HUDEP-2 (cell line): ENCODE measurements at regions not wholly inside any gene's neighbourhood (a gene's known extent, or its start where the extent isn't known, plus 50 kb on each side); places are given as distances from the start of the nearest gene placed in this dataset.
A peak's percentile ranks its signal among the peaks of the same experiment; 100 is the strongest.

Experiments used
- DNase-seq, 76 experiments: peaks; one replicate each; lab custom pipeline; 2025; ENCODE audit not compliant: unreplicated experiment in 76 of 76; lab: John Stamatoyannopoulos, UW

GRCh38 chr3:64924961-64925360 is 237.2 kb upstream of the ADAMTS9 start:
- DNase-seq = no peak

GRCh38 chr3:64922213-64922612 is 234.4 kb upstream of the ADAMTS9 start:
- DNase-seq = no peak

DNA sequence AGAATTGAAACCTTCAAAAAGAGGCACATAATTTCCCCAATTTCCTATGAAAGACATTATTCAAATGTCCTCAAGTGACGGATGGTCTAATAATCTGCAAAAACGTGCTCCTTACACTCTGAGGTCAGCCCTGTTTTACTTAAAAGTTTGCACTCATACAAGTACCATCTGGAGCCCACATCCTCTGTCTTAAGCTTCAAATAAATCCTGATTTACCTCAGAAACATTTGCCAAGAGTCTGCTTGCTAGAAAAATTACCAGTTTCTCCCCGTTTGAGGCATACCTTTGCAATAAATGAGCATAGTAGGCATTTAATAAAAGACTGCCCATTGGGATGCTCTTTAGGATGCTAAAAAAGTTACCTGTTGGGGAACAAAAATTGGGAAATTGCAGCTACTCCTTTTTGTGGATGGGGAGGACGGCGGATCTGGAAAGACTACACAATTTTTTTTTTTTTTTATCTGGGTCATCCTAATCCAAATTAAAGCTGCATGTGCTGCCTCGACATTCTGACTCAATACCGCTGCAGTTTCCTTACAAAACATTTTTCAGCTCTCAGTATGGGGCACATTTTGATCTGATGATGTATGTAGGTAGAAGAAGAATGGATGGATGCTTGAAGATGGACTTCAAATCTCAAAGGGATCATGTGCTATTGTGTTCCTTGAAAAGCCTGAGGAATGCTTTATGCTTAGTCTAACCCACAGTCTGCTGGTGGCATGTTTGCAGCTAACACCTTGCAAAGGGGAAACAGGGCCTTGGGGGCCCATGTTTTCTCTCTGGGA is 233.7 kb upstream of the ADAMTS9 start:
- DNase-seq = no peak

DNA sequence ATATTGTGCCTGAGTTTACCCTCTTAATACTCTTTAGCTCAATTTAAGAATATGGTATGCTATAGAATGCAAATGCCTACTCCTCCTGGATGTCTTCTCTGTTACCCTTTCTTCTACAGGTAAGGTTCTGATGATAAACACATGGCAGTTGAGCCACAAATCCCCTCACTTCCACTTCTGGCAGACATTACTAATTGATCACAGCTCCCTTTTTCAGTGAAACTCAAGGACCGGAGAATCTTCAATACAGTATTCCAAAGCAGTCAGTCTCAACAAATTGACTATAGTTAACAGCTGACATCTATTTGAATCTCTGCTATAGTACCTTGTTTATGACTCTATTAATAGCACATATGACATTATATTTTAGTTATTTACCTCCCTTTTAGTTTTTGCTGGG is 232.1 kb upstream of the ADAMTS9 start:
- DNase-seq = no peak

GRCh38 chr3:64918989-64919388 is 231.2 kb upstream of the ADAMTS9 start:
- DNase-seq = peak in 9 of 76 experiments; percentile 1 to 35 (median 4)

DNA sequence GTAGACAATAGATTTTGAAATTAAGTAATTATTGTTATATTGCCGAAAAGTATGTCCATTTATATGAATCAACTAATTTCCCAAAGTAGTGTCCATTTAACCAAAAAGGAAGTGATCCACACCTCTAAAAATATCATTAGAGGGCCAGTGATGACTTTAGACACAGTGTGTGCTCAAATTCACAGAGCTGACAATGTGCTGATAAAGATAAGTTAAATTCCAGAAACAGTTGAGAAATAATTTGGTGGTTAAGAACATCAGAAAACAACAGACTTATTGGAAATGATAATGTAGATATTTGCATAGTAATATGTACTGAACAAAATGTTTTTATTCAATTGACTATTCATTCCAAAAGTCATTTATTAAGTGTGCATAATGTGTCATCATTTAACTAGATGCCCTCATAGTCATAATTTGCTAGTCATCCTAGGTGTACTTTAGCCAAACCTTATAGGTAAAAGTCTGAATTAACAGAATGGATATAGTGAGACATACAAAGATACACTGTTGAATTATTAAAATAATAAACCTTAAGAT is 230.2 kb upstream of the ADAMTS9 start:
- peak in 10 of 76 experiments; percentile 2 to 49 (median 6) for DNase-seq

DNA sequence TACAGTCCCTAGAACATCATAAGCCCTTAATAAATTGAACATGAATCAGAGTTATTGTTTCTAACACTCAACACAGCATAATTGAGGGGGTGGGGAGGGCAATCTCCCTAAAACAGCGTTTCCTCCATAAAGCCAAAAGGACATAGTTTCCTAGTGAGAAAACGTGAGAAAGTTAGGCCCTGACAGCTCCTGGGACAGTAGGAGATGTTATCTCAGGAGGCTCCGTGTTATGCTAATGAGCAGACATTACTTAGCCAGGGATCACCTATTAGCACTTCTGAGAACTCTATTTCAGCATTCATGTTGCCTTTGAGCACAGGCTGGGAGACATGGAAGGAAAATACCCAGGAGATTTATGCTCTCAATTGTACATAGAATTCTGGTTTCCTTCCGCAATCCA is 229.1 kb upstream of the ADAMTS9 start:
- no peak for DNase-seq

- no peak for DNase-seq
Measured at GRCh38 chr3:64916192-64916798, 228.5 kb upstream of the ADAMTS9 start.

GRCh38 chr3:64915778-64916177 is 228.0 kb upstream of the ADAMTS9 start:
- no peak for DNase-seq

DNA sequence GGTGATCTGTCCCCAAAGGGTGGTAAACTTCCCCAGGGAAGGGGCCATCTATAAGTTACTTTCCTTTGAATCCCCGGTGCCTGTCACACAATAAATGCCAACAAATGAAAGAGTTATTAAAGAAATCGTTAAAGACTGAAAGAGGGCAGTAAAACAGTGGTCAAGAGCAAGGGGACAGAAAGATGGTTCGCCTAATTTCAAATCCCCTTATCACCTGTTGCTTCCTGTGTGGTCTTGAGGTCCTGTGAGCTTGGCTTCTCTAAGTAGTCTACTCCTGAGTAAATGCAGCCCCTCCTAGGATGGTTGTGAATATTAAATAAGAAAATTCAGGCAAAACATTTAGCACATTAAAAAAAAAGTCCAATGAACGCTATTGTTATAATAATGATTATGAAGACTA is 225.7 kb upstream of the ADAMTS9 start:
- no peak for DNase-seq

GRCh38 chr3:64911138-64911537 is 223.3 kb upstream of the ADAMTS9 start:
- no peak for DNase-seq

- DNase-seq = no peak
Measured at GRCh38 chr3:64909757-64910467, 222.1 kb upstream of the ADAMTS9 start.

- no peak for DNase-seq
Measured at GRCh38 chr3:64909011-64909410, 221.2 kb upstream of the ADAMTS9 start.

DNA sequence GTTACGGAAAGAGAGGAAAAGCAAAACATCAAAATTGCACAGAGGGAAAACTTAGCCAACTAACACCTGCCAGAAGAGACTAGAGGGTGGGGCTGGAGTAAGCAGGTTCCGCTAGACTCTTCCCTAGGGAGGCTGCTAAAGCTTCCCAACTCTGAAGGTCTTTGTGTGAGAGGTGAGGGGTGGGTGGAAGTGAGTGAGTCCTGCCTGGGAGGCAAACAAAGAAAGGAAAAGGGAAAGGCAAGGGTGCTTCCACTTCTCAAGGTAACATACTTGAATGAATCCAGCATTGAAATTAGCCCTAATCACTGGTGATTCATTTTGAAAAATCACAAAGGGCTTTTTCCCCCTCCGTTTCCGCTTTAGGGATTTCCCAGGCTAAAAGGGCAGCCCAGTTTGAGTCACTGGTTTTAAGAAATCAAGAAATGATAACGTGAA is 220.5 kb upstream of the ADAMTS9 start:
- no peak for DNase-seq

DNA sequence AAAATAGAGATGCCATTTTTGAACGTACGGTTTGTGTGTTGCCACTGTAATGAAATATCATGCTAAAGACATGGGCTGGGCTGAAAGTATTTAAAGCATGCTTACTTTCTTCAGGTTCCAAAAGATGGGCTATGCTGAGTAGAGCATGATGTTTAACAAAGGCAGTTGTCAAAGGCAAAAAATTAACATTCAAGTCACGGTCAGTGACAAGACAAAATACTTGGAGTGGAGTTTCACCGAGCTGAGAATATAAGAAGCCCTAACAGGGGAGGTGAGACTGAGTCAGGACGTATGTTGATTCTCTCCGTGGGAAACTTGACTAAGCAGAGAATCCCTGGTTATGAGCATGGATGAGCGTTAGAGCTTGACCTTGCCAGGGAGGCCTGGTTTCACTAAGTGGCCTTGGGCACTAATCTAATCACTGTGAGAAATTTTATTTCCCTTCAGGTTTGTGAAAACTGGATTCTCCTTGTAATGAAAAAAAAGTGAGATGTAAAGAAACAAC is 218.2 kb upstream of the ADAMTS9 start:
- no peak for DNase-seq

DNA sequence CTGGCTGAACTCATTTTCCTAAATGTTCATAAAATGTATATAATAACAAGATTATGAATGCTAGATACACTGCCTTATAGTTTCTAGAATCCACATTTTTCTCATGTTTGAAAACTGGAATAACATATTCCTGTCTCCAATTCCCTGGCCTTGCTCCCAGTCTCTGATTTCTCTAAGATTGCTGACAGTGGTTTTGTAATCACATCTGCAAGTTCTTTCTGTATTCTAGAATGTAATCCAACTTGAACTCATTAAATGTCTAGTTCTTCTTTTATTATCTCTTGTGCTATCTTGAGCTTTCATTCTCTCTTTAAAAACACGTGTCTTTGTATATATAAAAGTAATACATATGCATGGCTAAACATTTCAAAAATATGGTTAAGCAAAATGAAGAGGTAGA is 215.2 kb upstream of the ADAMTS9 start:
- no peak for DNase-seq

DNA sequence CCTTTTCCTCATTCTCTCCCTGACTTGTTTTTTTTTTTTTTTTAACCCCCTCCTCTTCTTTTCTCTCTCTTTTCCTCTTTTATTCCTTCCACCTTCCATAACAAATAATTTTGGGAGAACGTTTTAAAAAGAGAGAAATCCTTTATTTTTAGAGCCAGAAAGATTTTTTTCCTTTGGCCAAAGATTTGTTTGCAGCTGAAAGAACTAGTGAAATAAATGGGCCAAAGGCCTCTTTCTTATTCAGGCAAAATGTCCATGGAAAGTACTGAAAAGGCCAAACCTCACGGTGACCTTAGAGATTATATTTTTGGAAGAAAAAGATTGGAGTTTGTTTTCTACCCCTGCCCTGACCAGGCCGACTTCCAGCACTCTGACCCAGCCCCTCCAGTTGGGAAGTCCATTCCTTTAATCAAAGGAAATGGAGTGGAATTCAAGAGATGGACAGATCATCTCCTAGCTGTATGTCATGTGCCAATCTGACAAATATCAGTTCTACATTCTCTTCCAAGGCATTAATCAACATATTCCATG is 214.3 kb upstream of the ADAMTS9 start:
- no peak for DNase-seq

- no peak for DNase-seq
Measured at GRCh38 chr3:64901522-64901885, 213.7 kb upstream of the ADAMTS9 start.

DNA sequence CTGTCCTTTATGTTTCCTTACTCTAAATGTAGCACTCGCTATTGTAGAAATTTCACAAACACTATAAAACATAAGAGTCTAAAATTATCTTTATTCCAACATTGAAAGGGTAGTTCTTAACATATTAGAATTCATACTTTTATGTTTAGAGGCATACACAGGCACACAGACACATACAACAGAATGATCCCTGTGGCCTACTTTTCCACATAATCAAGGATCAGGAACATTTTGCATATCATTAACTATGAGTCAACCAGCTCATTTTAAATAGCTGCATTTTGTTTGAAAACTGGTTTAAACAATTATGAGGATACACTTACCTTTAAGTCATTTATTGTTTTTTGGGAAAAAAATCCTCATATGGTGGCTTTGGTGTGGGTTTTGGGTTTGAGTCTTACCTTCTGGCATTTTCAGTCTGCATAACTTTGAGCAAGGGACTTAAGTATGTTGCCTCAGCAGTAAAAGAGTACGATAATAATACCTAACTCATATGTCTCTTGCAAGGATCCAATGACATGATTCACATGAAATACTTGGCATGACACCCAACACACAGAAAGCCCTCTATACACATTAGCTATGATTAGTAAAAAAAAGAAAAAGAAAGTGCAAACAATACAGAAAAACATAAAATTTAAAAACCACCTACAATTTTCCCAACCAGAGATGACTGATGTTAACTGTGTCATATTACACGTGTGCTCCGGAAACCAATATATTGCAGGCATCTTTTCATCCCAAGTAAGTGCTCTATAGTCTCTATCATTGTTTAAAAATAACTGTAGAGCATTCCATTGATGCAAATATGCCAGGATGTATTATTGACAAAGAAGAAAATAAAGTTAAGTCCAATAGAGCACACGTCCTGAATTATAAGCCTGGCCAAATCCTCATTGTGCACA is 213.1 kb upstream of the ADAMTS9 start:
- no peak for DNase-seq

DNA sequence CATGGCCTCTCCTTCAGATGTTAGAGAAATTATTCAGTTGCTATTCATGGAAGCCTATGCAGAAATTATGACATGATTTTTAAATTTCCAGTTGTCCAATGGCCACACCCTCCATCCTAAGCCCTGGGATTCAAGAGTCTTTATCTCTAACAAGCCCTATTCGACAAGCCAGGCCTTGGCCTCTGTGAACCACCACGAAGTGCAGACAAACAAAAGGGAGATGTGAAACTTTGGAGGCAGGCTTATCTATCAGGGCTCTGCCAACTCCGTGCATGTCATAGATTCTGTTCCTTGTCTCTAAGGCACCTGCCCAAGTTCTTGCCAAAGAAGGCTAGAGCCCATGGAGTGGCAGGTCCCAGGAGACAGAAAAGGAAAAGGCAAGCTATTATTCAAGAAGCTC is 212.4 kb upstream of the ADAMTS9 start:
- DNase-seq = no peak
